ENCODE measurements at regions not wholly inside any gene's neighbourhood (a gene's known extent, or its start where the extent isn't known, plus 50 kb on each side); places are given as distances from the start of the nearest gene placed in this dataset.

- H3K9me3 Mint-ChIP-seq: no peaks in the 10 kb centered on the region
- H3K27me3 ChIP-seq (ENCODE audit: insufficient read depth): no peaks in the 10 kb centered on the region
- H3K79me2 ChIP-seq (replicated peaks; ENCODE audit: insufficient read depth): no peaks in the 10 kb centered on the region
- H3K36me3 ChIP-seq (ENCODE audit: insufficient read depth): no peaks in the 10 kb centered on the region
- H3K36me3 Mint-ChIP-seq (ENCODE audit: low read depth): no peaks in the 10 kb centered on the region
- peaks cover 8% of the 10 kb centered on the region for H3K4me1 Mint-ChIP-seq
- TF ChIP-seq POLR2AphosphoS5 (IDR thresholded peaks at IDR 0.05; ENCODE audit: low read depth) (no peak), ZNF114 (CRISPR knock-in tag; IDR thresholded peaks at IDR 0.05) (no peak), EZH2 (IDR thresholded peaks at IDR 0.05; ENCODE audit: low read depth, unreplicated experiment) (no peak), JUNB (IDR thresholded peaks at IDR 0.05; ENCODE audit: unreplicated experiment) (no peak), REST (IDR thresholded peaks at IDR 0.05; ENCODE audit: unreplicated experiment) (no peak), STAT1 (IDR thresholded peaks at IDR 0.05; ENCODE audit: unreplicated experiment) (no peak), NANOG (IDR thresholded peaks at IDR 0.05; ENCODE audit: borderline replicate concordance) (no peak), ETS1 (IDR thresholded peaks at IDR 0.05) (no peak), EZH2phosphoT487 (IDR thresholded peaks at IDR 0.05; ENCODE audit: unreplicated experiment) (no peak), ZNF331 (CRISPR knock-in tag; IDR thresholded peaks at IDR 0.05; ENCODE audit: low read depth) (no peak), CREB1 (CRISPR knock-in tag; IDR thresholded peaks at IDR 0.05; ENCODE audit: low read depth) (no peak), ZNF462 (CRISPR knock-in tag; IDR thresholded peaks at IDR 0.05) (no peak), CTCF (conservative IDR thresholded peaks at IDR 0.05; ENCODE audit: low read depth in 2 of 2) (no peak)
- H2AFZ ChIP-seq: no peak overlapping the region
- no peaks in the 10 kb centered on the region for H4K20me1 ChIP-seq (replicated peaks; ENCODE audit: insufficient read depth)
- no peak overlapping the region for H3K27ac ChIP-seq (ENCODE audit: low read depth)
- no peaks in the 10 kb centered on the region for H3K9me2 ChIP-seq (ENCODE audit: insufficient read depth)
- peak; percentile 62 for DNase-seq (ENCODE audit: low spot score)
- H3K4me2 ChIP-seq: no peak overlapping the region
- no peaks in the 10 kb centered on the region for H3F3A ChIP-seq (replicated peaks; ENCODE audit: low read depth)
- H3K4me3 ChIP-seq: no peak overlapping the region
- no peaks in the 10 kb centered on the region for H3K4me1 ChIP-seq (ENCODE audit: insufficient read depth)
- ATAC-seq: peak; percentile 93
- no peak overlapping the region for H3K4me3 Mint-ChIP-seq
- peaks cover 4% of the 10 kb centered on the region for H3K27me3 Mint-ChIP-seq (ENCODE audit: insufficient read depth, low read depth, poor library complexity)
- H3K27ac Mint-ChIP-seq: no peak overlapping the region
Observed at GRCh38 chr15:88744548-88745020, 58.7 kb upstream of the ACAN start.

Data from GM23338 (cell line).